ENCODE measurements at regions not wholly inside any gene's neighbourhood (a gene's known extent, or its start where the extent isn't known, plus 50 kb on each side); places are given as distances from the start of the nearest gene placed in this dataset.

GRCh38 chr6:142500250-142500786, 198.5 kb downstream of the ADGRG6 start:
- DNase-seq (no peak), ATAC-seq (ENCODE audit: low read depth in 2 of 2) (no peak)
- Mint-ChIP-seq H3K4me1 (no peaks in the 10 kb centered on the region), H3K9me3 (peaks cover 15 to 34% (median 18%) of the 10 kb centered on the region in 7 donors), H3K27ac (peak overlapping the region in 1 of 6 donors; percentile 18), H3K36me3 (no peaks in the 10 kb centered on the region), H3K27me3 (peaks cover 0 to 6% (median 0%) of the 10 kb centered on the region in 3 donors), H3K4me3 (no peak overlapping the region)

GRCh38 chr6:142501795-142502194, 200.0 kb downstream of the ADGRG6 start:
- peaks cover 15 to 41% (median 18%) of the 10 kb centered on the region in 7 donors for H3K9me3 Mint-ChIP-seq
- DNase-seq (no peak), ATAC-seq (ENCODE audit: low read depth in 2 of 2) (no peak)
- no peak overlapping the region for H3K4me3 Mint-ChIP-seq
- H3K4me1 Mint-ChIP-seq, result no peaks in the 10 kb centered on the region
- H3K36me3 Mint-ChIP-seq, result no peaks in the 10 kb centered on the region
- H3K27ac Mint-ChIP-seq, result no peak overlapping the region
- H3K27me3 Mint-ChIP-seq, result peaks cover 0 to 6% (median 0%) of the 10 kb centered on the region in 3 donors

- H3K9me3 Mint-ChIP-seq, result peaks cover 11 to 38% (median 21%) of the 10 kb centered on the region in 7 donors
- no peak overlapping the region for H3K27ac Mint-ChIP-seq
- ATAC-seq (ENCODE audit: low read depth in 2 of 2), result no peak
- DNase-seq, result no peak
- H3K27me3 Mint-ChIP-seq, result peaks cover 0 to 15% (median 3%) of the 10 kb centered on the region in 3 donors
- H3K4me3 Mint-ChIP-seq, result no peak overlapping the region
- no peaks in the 10 kb centered on the region for H3K4me1 Mint-ChIP-seq
- no peaks in the 10 kb centered on the region for H3K36me3 Mint-ChIP-seq
Measured at GRCh38 chr6:142507065-142507464, 205.3 kb downstream of the ADGRG6 start.

- Mint-ChIP-seq H3K27me3 (peaks cover 0 to 12% (median 12%) of the 10 kb centered on the region in 3 donors), H3K27ac (no peak overlapping the region), H3K4me1 (no peaks in the 10 kb centered on the region), H3K4me3 (no peak overlapping the region), H3K36me3 (no peaks in the 10 kb centered on the region), H3K9me3 (peaks cover 0 to 31% (median 14%) of the 10 kb centered on the region in 7 donors)
- ATAC-seq (ENCODE audit: low read depth in 2 of 2) (no peak), DNase-seq (no peak)
Measured at GRCh38 chr6:142510211-142510610, 208.4 kb downstream of the ADGRG6 start.

GRCh38 chr6:142518126-142518525, 216.3 kb downstream of the ADGRG6 start:
- Mint-ChIP-seq H3K27ac (no peak overlapping the region), H3K4me1 (no peaks in the 10 kb centered on the region), H3K4me3 (no peak overlapping the region), H3K9me3 (peaks cover 0 to 29% (median 17%) of the 10 kb centered on the region in 7 donors), H3K27me3 (peaks cover 5 to 15% (median 12%) of the 10 kb centered on the region in 3 donors), H3K36me3 (no peaks in the 10 kb centered on the region)
- ATAC-seq (ENCODE audit: low read depth in 2 of 2) (no peak), DNase-seq (no peak)

- peaks cover 0 to 27% (median 12%) of the 10 kb centered on the region in 7 donors for H3K9me3 Mint-ChIP-seq
- DNase-seq (no peak), ATAC-seq (ENCODE audit: low read depth in 2 of 2) (no peak)
- H3K36me3 Mint-ChIP-seq, result no peaks in the 10 kb centered on the region
- no peaks in the 10 kb centered on the region for H3K4me1 Mint-ChIP-seq
- H3K4me3 Mint-ChIP-seq, result no peak overlapping the region
- peaks cover 5 to 15% (median 9%) of the 10 kb centered on the region in 3 donors for H3K27me3 Mint-ChIP-seq
- no peak overlapping the region for H3K27ac Mint-ChIP-seq
Measured at GRCh38 chr6:142518761-142519160, 217.0 kb downstream of the ADGRG6 start.

- Mint-ChIP-seq H3K4me1 (no peaks in the 10 kb centered on the region), H3K9me3 (peaks cover 0 to 9% (median 3%) of the 10 kb centered on the region in 7 donors), H3K27ac (peak overlapping the region in 1 of 6 donors; percentile 21), H3K4me3 (no peak overlapping the region), H3K36me3 (no peaks in the 10 kb centered on the region), H3K27me3 (peaks cover 5 to 13% (median 11%) of the 10 kb centered on the region in 3 donors)
- DNase-seq, result no peak
- no peak for ATAC-seq (ENCODE audit: low read depth in 2 of 2)
Measured at GRCh38 chr6:142521791-142522190, 220.0 kb downstream of the ADGRG6 start.

GRCh38 chr6:142523515-142524375, 221.9 kb downstream of the ADGRG6 start:
- Mint-ChIP-seq H3K4me3 (no peak overlapping the region), H3K36me3 (no peaks in the 10 kb centered on the region), H3K4me1 (no peaks in the 10 kb centered on the region), H3K9me3 (peaks cover 0 to 6% (median 0%) of the 10 kb centered on the region in 7 donors), H3K27me3 (peaks cover 4 to 13% (median 11%) of the 10 kb centered on the region in 3 donors), H3K27ac (no peak overlapping the region)
- DNase-seq (no peak), ATAC-seq (ENCODE audit: low read depth in 2 of 2) (no peak)

GRCh38 chr6:142530566-142530965, 228.8 kb downstream of the ADGRG6 start:
- no peak overlapping the region for H3K27ac Mint-ChIP-seq
- ATAC-seq (ENCODE audit: low read depth in 2 of 2), result no peak
- H3K9me3 Mint-ChIP-seq, result peaks cover 0 to 31% (median 17%) of the 10 kb centered on the region in 7 donors
- peaks cover 0 to 15% (median 8%) of the 10 kb centered on the region in 3 donors for H3K27me3 Mint-ChIP-seq
- H3K4me1 Mint-ChIP-seq, result no peaks in the 10 kb centered on the region
- no peak overlapping the region for H3K4me3 Mint-ChIP-seq
- H3K36me3 Mint-ChIP-seq, result no peaks in the 10 kb centered on the region
- DNase-seq, result no peak

- Mint-ChIP-seq H3K4me1 (no peaks in the 10 kb centered on the region), H3K27ac (no peak overlapping the region), H3K36me3 (no peaks in the 10 kb centered on the region), H3K27me3 (peaks cover 0 to 15% (median 8%) of the 10 kb centered on the region in 3 donors), H3K4me3 (no peak overlapping the region), H3K9me3 (peaks cover 0 to 33% (median 21%) of the 10 kb centered on the region in 7 donors)
- no peak for DNase-seq
- ATAC-seq (ENCODE audit: low read depth in 2 of 2), result no peak
Measured at GRCh38 chr6:142531727-142532126, 229.9 kb downstream of the ADGRG6 start.

- H3K27ac Mint-ChIP-seq, result no peak overlapping the region
- H3K36me3 Mint-ChIP-seq, result no peaks in the 10 kb centered on the region
- H3K4me1 Mint-ChIP-seq, result no peaks in the 10 kb centered on the region
- H3K4me3 Mint-ChIP-seq, result no peak overlapping the region
- no peak for ATAC-seq (ENCODE audit: low read depth in 2 of 2)
- H3K9me3 Mint-ChIP-seq, result peaks cover 4 to 39% (median 27%) of the 10 kb centered on the region in 7 donors
- no peak for DNase-seq
- peaks cover 0 to 15% (median 6%) of the 10 kb centered on the region in 3 donors for H3K27me3 Mint-ChIP-seq
Measured at GRCh38 chr6:142534076-142534475, 232.3 kb downstream of the ADGRG6 start.

- no peak for ATAC-seq (ENCODE audit: low read depth in 2 of 2)
- no peaks in the 10 kb centered on the region for H3K36me3 Mint-ChIP-seq
- H3K4me3 Mint-ChIP-seq, result peak overlapping the region in 1 of 8 donors; percentile 21
- no peaks in the 10 kb centered on the region for H3K4me1 Mint-ChIP-seq
- H3K27ac Mint-ChIP-seq, result no peak overlapping the region
- peaks cover 0 to 15% (median 4%) of the 10 kb centered on the region in 3 donors for H3K27me3 Mint-ChIP-seq
- DNase-seq, result no peak
- peaks cover 4 to 39% (median 27%) of the 10 kb centered on the region in 7 donors for H3K9me3 Mint-ChIP-seq
Measured at GRCh38 chr6:142534484-142534883, 232.7 kb downstream of the ADGRG6 start.

- Mint-ChIP-seq H3K9me3 (peaks cover 4 to 32% (median 22%) of the 10 kb centered on the region in 7 donors), H3K27me3 (no peaks in the 10 kb centered on the region), H3K4me1 (no peaks in the 10 kb centered on the region), H3K27ac (peak overlapping the region in 1 of 6 donors; percentile 6), H3K36me3 (no peaks in the 10 kb centered on the region), H3K4me3 (no peak overlapping the region)
- ATAC-seq (ENCODE audit: low read depth in 2 of 2) (no peak), DNase-seq (no peak)
Measured at GRCh38 chr6:142537612-142538478, 236.0 kb downstream of the ADGRG6 start.
